COLO668 (cell line): ENCODE measurements at regions not wholly inside any gene's neighbourhood (a gene's known extent, or its start where the extent isn't known, plus 50 kb on each side); places are given as distances from the start of the nearest gene placed in this dataset.

Source experiments
- DNase-seq: peaks from one replicate; lab custom pipeline; 2025; ENCODE audit not compliant: unreplicated experiment; lab: John Stamatoyannopoulos, UW

DNA sequence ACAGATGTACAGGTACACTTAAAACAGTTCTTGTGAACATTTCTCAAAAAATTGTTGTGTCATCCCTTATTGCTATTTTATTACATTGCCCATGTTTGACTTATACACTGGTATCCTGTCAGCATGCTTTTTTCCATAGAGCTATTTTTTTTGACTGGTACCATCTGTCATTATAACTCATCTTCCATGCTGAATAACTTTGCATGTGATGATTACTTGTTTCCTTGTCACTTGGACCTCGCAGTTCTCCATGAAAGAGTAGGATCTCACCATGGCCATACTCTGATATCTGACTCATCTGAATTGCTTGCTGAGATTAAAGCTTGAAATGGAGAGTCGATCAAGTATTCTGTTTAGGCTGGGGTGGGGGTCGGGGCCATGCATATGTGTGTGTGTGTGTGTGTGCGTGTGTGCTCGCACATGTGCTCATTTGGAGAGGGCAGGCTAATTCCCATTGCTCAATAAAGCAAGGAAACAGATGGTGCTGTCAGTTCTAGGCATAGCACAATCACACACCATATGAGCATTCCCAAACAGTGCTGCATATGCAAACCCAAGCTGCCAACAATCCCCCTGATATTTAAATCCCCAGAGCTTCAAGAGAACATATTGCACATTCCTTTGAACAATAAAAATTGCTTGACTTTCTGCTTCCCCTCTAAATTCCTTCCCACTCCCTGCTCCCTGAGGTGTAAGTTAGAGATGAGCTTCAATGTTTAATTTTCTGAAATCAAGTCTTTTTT, 62.9 kb downstream of the NHLRC3 start:
- no peak for DNase-seq

GRCh38 chr13:39102981-39103490, 64.8 kb downstream of the NHLRC3 start:
- DNase-seq, result no peak

DNA sequence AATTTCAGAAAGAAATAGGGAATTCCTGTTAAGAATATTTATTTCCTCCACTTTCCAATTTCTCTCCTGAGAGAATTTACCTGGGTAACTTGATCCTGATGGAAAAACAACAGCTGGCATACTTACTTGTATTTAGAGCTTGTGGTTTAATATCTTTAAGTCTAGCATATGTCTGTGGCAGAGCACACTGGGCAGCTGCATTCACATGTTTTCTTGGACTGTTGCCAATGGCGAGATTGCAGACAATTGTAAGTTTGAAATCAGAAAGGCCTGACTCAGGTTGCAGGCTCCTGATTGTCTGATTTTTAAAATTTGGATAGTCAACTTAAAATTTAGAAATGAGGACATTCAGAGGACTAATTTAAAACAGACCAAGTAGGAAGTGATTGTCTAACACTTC, 66.9 kb downstream of the NHLRC3 start:
- peak; percentile 90 for DNase-seq

GRCh38 chr13:39106216-39107005, 68.2 kb downstream of the NHLRC3 start:
- peak; percentile 98 for DNase-seq

- no peak for DNase-seq
Measured at GRCh38 chr13:39107561-39107960, 69.3 kb downstream of the NHLRC3 start.

DNA sequence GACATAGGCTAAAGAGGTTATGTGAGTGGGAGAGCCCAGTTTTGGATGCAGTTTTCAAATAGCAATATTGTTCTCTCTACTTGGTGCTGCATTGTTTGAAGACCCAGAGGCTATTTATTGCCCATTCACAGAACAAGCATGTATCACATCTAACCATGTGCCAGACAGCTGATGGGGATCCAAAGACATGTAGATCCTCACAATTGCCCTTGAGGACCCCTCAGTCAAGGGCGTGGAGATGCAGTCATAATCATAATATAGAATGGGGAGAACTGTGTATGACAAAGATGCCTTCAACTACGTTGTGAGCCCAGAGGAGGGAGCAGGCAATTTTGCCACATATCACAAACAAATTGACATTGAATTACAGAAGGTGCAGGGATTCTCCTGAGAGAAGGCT, 70.5 kb downstream of the NHLRC3 start:
- DNase-seq, result no peak

GRCh38 chr13:39110518-39111097, 72.4 kb downstream of the NHLRC3 start:
- DNase-seq, result no peak

- no peak for DNase-seq
Measured at GRCh38 chr13:39111145-39111544, 72.9 kb downstream of the NHLRC3 start.

DNA sequence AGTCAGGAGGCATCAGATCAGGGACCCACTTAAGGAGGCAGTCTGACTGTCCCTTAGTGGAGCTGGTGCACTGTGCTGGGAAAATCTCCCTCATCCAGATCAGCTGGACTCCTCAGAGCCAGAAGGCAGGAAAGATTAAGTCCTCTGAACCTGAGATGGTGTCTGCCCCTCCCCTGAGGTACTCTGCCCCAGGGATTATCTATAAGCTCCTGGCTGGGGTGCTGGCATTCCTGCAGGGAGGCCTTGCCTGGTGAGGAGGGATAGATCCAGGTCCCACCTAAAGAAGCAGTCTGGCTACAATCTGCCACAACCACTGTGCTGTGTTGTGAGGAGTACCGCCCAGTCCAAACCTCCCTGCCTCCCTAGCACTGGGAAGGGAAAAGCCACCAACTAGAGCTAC, 81.2 kb downstream of the NHLRC3 start:
- DNase-seq, result no peak

DNA sequence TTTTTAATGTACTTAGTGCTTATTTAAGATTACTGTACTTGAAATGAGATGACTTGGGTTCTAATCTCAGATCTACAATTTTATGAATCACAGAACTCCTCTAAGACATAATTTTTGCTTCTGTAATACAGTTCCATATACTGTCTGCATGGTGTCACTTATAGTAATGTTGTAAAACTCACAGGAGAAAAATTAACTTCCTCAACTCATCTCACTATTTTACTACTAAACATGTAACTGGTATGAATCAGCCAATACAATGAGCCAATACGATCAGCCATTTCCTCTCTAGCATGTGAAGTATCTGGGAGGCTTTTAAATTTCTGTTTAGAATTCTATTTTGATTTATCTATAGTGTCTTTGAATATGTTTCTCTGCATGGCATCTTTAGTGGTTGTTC, 85.3 kb downstream of the NHLRC3 start:
- DNase-seq, result no peak

- no peak for DNase-seq
Measured at GRCh38 chr13:39129213-39129612, 91.0 kb downstream of the NHLRC3 start.

DNA sequence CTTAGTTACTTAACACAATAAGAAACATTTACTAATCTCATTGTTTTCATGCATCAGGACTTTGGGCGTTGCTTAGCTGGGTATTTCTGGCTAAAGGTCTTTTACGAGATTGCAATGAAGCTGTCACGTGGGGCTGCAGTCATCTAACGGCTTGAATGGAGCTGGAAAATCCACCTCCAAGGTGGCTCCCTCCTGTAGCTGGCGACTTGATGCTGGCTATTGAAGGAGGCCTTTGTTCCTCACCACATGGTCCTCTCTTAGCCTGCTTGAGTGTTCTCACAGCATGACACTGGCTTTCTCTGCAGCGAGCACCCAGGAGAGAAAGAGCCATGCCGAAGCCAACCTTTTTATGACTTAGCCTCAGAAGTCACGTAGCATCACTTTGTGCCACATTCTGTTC, 92.0 kb downstream of the NHLRC3 start:
- no peak for DNase-seq

DNA sequence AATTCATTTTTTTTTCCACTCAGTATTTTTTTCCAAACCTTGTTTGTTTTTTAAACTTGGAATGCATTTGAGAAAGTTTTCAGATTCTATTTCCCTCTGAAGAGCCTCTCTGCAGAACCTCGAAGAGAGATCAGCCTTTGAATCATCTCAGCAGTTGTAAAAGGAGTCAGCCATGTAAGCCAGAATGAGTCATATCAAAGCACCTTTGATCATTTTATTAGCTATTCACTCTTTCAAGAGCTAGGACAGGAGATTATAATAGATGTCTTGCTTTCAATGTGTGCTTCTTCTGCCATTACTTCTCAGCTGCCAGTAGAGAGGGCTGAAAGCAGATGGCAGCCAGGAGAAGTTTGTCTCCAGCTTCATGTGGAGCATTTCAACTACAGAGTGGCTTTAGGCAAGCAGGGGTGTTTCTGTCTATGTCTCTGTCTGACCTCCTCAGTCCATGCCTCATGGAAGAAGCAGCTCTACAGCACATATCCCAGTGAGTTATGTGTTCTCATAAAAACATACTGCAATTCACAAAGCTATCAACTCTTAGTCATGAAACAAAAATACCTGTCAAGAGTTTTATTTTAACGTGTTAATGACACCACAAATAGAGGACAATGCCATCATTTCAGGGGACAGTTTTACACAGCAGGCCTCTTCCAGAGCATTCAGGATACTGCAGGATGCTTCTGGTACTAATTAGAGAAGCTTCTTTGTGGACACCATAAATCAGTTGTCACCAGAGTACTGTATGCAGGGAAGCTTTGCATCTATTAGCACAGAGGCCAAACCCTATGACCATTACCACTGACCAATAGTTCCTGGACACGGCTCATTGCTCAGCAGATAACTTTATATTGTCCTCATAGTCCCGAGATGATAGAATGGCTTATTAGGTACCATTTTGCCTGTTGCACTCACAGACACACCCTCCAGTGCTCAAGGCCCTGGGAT, 94.3 kb downstream of the NHLRC3 start:
- DNase-seq, result no peak

- no peak for DNase-seq
Measured at GRCh38 chr13:39133781-39134180, 95.5 kb downstream of the NHLRC3 start.

GRCh38 chr13:39134574-39134973, 96.3 kb downstream of the NHLRC3 start:
- no peak for DNase-seq

GRCh38 chr13:39144391-39144790, 106.1 kb downstream of the NHLRC3 start:
- DNase-seq, result no peak

- peak; percentile 40 for DNase-seq
Measured at GRCh38 chr13:39144941-39145533, 106.8 kb downstream of the NHLRC3 start.

- DNase-seq, result peak; percentile 63
Measured at GRCh38 chr13:39148513-39148961, 110.3 kb downstream of the NHLRC3 start.

GRCh38 chr13:39149896-39150295, 111.6 kb downstream of the NHLRC3 start:
- DNase-seq, result no peak

GRCh38 chr13:39154041-39154440, 115.8 kb downstream of the NHLRC3 start:
- DNase-seq, result no peak
